Renal cortex interstitium (tissue), 11 donors: ENCODE measurements at regions not wholly inside any gene's neighbourhood (a gene's known extent, or its start where the extent isn't known, plus 50 kb on each side); places are given as distances from the start of the nearest gene placed in this dataset.
A peak's percentile ranks its signal among the peaks of the same experiment; 100 is the strongest.

Experiments used
- DNase-seq, 11 donors: peaks; one replicate each; pipeline ENCODE4 v3.0.0-alpha.2; 2013; ENCODE audit warnings: low read depth in 9 of 11, low spot score in 4 of 11; ENCODE audit errors: extremely low read depth in 1 of 11

DNA sequence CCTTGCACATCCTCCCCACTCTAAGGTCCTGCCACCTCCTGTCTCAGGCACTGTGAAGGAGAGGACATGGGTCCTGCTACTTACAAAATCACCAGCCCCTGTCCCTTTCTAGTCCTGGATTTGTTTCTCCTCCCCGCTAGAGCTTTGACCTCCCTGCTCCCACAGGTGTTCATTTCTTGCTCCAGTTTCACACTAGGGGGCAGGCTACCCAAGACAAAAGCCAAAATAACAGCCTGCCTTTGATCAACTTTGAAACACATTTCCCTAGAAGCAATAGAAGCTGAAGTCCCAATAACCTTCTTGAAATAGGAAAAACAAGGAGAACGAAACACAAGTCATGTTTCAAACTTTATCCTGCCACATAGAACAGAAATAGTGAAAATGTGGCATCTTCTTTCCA is 164.4 kb downstream of the QDPR start:
- DNase-seq: no peak

DNA sequence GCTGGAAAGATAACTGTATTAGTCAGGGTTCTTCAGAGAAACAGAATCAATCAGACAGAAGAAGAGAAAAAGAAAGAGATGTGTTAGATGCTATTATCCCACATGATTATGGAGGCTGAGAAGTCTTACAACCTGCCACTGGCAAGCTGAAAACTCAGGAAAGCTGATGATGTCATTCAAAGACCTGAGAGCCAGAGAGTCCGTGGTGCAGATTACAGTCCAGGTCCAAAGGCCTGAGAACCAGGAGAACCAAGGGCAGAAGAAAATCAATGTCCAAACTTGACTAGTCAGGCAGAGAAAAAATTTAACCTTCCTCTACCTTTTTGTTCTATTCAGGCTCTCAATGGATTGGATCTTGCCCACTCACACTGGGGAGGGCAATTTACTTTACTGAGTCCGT is 172.5 kb downstream of the QDPR start:
- no peak for DNase-seq

- DNase-seq: no peak
Measured at GRCh38 chr4:17336986-17337385, 174.9 kb downstream of the QDPR start.

DNA sequence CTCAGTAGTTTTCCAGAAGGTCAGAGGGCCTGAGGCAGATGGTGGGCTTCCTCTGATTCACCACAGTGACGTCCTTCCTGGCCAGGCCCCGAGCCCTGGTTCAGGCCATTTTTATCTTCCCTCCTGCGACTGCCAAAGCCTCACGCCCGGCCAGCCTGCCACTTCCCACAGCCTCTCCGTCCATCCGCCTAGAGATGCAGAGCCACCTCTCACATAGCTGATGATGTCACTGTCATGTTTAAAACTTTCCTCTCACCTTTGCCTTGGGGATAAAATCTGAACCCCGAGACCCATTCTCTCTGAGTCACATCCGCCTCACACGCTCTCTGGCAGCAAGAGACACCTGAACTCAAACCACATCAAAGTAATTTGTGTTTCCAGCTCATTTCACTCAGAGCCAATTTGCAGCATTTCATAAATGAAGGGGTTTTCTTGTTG is 175.3 kb downstream of the QDPR start:
- DNase-seq: no peak

DNA sequence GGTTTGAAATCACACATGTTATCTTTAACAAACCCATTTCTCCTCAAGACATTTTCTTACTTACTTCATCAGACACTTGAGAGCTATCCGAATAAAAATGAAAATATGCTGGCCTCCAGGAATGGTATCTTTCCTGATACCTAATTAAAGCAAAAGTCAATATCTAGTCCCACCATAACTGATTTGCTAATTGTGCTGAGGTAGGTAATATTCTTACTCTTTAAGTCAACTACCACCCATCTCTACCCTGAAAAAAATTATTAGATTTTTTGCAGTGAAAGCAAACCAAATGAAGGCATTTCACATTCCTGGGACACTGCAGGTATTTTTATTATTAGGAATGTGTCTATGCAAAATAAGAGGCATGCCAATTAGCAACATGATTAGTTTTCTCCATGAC is 175.8 kb downstream of the QDPR start:
- DNase-seq: no peak

- no peak for DNase-seq
Measured at GRCh38 chr4:17335371-17335770, 176.5 kb downstream of the QDPR start.

- DNase-seq: no peak
Measured at GRCh38 chr4:17332478-17332877, 179.4 kb downstream of the QDPR start.

DNA sequence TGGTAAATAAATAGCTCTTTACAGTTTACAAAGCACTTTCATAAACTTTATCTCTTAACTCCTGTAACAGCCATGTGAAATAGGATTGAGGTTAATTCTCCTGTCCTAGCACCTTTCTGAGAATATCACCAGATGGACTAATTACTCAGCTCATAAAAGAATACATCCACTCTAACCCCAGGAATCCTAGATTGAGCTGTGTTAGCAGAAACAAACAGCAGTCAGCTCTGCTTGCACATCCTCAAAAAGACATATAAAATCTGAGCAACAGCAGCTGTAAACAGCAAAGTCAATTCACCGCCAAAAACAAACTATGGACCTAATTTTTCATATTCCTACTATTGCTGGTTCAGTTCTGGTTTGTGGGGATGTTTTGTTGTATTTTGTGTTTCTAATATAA is 182.8 kb downstream of the QDPR start:
- no peak for DNase-seq

DNA sequence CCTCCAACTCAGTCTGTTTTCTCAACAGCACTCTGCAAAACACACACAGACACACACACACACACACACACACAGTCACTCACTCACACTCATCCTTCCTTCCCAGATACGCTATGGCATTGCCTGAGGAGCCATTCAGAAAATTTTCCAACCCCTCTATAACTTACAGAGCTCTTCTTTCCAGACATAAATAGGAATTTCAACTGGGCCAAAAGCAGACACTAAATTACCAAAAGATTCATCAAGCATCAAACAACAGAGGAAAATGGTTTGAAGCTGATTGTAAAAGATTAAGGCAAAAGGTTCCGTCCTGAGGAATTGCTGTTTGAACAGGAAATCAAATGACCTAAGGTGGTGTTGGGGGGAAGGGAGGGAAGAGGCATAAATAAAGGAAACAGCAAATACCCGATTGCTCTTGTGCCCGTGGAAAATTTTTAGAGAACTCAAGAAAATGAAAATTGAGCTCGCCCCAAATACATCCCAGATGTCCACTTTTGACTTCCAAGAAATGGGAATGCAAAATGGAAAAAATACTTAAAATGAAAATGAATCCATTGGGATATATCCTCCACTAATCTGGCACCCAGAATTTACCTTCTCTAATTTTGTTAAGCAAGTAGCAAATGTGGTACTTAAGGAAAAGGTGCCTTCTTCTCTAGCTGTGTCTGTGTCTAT is 183.6 kb downstream of the QDPR start:
- DNase-seq: no peak

DNA sequence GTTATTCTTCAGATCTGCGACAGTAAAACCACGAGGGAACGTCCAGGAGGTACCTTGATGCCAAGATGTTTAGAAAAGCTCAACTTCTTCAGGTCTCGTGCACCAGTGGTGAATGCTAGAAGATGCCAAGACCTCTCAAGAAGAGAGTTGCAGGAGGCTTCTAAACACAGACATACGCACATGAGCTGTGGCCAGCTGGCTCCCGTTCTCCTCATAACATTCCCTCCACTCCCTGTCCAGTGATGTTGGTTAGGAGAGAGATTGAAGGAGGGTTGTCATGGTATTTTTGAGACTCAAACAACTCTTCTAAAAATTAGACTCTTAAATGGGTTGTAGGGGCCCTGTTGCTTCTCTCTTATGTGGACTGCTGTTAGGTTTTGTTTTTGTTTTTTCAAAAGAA is 184.3 kb downstream of the QDPR start:
- no peak for DNase-seq

GRCh38 chr4:17326756-17327155 is 185.1 kb downstream of the QDPR start:
- no peak for DNase-seq

GRCh38 chr4:17325098-17325497 is 186.8 kb downstream of the QDPR start:
- DNase-seq: no peak

DNA sequence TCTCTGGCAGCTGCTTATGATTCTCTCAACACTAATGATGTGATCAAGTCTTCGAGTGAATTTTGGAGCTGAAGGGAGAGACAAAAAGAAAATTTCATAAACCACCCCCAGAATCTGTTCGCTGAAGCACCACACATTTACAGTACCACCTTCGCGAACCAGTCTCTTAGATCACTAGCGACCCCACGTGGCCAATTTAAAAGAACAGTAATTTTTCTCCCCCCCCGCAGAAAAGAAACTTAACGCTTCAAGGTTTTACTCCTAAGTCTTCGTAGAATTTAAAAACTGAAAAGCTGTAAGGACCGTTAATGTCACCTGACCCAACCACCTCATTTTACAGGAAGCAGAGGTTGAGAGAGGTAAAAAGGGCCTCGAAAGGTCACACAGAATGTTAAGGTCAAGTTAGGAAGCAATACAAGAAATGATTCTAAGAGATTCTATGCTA is 187.5 kb downstream of the QDPR start:
- DNase-seq: peak in 8 of 11 donors; percentile 50 to 57 (median 54)

DNA sequence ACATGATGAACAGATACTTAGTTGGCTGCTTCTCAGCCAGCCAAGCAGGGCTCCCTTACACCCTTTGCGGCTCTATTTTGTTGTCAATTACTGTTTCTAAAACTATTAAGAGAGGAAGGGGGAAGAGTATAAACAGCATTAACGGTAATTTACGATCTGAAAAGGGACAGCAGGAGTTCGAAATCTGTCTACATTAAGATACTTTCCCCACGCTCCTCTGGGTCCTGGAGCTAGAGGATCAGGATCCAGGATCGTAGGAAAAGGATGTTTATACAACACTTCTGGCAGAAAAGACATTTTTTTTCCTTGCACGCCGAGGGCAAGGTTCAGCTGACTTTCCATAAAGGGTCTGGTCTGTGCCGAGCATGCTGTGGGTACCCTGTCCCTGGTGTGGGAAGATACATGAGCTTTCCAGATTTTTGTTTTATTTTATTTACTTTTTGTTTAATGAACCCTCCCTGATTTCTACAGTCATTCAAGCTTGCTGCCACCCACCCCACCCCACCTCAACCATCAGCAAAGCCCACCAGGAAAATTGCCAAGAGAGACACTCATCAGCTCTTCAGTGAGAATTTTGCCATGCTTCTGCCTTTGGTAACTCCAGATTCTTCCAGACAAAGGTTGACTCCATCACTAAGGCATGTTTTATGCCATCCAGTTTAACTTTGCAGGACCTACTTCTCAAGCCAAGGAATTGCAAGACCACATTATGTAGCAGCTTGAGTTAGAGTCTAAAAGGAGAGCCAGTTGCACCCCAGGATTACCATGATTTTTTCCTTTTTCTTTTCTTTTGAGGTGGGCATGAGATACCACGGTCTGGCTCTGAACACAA is 188.1 kb downstream of the QDPR start:
- DNase-seq: no peak

DNA sequence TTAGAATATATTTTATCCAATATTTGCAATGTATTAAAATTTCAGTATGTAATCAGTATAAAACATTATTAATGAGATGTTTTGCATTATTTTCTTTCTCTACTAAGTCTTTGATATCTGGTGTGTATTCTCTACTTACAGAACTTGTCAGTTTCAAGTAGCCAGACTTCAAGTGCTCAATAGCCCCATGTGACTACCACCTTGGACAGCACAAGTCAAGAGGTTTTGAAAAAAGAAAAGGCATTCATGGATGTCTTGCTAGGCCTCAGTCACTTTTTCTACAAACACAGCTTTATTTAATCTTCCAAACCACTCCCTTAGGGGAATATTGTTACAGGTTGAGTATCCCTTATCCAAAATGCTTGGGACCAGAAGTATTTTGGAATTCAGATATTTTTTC is 189.4 kb downstream of the QDPR start:
- no peak for DNase-seq

DNA sequence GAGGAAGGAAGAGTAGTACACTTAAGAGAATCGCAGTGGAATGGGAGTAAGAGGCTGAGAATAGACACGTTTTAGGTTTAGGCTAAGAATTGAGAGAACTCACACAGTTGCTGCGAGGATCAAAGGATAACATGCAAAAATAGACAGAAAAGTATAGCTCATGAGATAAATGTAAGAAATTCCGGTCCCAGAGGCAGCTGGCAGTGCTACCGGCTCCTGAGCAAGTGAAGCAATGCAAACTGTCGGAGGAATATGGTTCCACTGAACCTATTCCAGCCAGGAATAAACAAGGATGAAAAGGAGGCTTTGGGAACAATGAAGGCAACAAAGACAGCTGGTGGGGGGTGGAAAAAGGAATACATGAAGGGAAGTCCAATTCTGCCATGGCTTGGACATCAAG is 191.8 kb downstream of the QDPR start:
- DNase-seq: no peak

- no peak for DNase-seq
Measured at GRCh38 chr4:17317526-17317925, 194.4 kb downstream of the QDPR start.

- no peak for DNase-seq
Measured at GRCh38 chr4:17316566-17316965, 195.3 kb downstream of the QDPR start.

- DNase-seq: no peak
Measured at GRCh38 chr4:17315459-17315858, 196.4 kb downstream of the QDPR start.

- DNase-seq: no peak
Measured at GRCh38 chr4:17313194-17313593, 198.7 kb downstream of the QDPR start.

- DNase-seq: no peak
Measured at GRCh38 chr4:17310269-17310652, 201.6 kb downstream of the QDPR start.
